CD4-positive, alpha-beta T cell treated with Interleukin-15 for 4 hours (primary cell): ENCODE measurements at regions not wholly inside any gene's neighbourhood (a gene's known extent, or its start where the extent isn't known, plus 50 kb on each side); places are given as distances from the start of the nearest gene placed in this dataset.

Experiments used
- DNase-seq: peaks from one replicate; pipeline ENCODE4 v3.0.0-alpha.2; 2020; ENCODE audit warnings: low spot score

DNA sequence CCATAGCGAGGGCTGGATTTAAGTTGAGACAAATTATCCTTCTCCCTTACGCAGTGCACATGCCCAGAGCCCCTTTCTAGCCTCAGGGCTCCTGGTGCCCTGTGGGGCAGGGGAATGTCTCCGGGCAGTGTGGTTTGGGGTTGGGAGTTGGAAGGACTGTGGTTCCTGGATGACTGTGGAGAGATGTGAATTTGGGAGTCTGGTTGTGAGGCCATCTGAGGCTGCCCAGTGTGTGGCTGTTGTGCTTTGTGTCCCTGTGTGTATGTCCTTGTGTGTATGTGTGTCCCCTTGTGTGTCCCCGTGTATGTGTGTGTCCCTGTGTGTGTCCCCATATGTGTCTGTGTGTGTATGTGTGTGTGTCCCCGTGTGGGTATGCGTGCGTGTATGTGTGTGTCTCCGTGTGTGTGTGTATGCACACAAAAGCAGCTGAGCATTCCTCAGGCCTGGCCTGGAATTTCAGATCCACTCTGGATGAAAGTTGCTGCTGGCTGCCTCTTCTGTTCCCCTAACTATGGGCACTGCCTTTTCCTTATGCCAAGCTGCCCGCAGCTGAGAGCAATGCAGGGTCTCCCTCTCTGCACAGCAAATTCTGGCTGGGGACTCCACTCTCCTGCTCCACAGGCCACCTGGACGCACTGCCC, 65.4 kb downstream of the UBIAD1 start:
- DNase-seq: no peak

DNA sequence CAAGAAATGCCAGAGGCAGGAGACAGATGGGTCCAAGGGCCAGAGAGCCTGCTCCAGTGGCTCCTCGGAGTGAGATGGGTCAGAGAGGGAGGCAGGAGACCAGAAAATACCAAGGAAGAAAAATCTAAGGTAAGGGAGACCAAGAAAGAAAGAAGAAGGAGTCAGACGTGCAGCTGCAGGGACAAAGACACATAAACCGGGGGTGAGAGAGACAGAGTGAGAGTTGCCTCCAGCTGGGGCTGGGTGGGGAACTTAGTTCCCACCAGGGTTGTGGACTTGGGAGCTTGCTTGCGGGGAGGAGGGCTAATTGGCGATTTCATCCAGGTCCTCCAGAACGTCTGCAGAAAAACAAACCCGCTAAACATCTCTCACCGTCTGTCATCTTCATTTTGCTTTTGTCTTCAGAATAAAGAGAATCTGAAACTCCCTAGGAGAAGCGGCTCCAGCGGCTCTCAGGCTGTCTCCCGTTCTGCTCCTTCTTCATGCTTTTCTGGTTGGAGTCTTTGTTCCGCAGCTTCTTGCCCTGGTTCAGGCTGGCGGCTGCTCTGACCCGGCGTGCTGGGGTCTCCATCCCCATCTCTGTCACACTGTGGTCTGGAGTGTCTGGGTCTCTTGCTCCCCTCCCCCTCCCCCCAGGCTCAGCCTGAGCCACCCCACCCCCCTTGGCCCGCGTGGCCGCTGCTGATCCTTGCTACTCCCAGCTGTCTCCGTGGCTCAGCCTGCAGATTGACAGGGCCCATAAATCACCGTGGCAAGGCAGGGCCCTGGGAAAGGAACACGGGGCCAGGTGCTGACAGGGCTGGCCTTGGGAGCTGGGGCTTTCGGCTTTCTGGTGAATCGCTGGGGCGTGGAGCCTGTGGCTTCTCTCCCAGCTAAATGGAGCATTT, 66.6 kb downstream of the UBIAD1 start:
- no peak for DNase-seq

DNA sequence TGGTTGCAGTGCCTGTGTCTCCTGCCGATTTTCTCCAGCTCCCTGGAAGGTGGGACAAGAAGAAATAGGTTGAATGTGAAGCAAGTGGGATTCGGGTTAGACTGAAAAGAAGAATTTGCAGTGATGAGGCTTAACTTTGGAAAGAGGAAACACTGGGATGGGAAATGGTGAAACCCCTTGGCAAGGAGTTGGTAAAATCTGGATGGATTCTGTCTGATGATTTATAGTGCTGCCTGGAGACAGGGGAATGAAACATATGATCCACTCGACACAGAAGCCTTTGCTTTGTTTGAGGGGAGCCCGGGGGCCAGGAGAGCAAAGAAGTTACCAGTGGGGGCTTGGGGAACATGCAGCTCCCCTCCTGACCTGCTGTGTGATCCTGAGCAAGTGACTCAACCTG, 67.2 kb downstream of the UBIAD1 start:
- DNase-seq: no peak

DNA sequence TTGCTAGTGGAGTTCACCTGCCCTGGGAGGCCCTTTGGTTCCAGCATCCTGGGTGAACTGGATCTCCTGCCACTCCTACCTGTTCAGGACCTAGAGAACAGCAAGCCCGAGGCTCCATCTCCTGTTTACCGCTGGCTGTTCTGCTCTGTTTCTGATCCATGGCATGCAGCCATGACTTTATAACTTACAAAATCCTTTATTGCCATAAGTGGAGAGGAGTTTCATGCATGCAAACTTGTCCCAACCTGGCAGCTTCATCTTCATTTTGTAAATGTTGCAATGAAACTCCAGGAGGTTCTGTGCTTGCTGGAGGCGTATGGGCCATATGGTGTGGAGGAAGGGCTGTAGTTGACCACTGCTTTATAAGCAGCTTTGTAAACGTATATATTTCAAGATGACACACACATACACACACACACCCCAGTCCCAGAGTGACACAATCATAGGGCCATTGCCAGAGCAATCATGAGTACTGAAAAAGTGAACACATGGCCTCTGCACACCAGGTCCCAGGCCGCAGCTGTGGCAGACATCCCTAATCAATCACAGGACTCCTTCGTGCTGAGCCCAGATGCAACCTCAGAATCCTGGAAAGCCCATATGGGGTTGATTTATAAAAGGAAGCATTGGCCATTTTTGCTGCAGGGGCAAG, 69.0 kb downstream of the UBIAD1 start:
- DNase-seq: no peak

DNA sequence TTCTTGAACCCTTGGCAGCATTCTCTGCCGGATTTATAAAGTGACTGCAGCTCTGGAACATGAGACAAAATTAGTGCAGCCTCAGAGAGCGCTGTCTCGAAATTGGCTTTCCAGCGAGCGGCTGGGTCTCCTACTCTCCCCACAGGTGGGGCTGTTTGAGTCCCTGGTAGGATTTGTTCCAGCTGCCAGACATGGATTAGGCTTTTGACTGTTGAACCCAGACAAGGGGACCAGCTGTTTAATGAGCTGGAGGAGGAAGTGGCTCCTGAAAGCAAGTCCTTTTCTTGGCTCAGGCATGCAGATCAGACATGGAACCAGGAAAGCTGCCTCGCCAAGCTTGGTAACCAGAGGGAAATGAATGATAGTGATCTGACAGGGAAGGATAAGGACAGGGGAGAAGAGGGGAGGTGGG, 69.6 kb downstream of the UBIAD1 start:
- DNase-seq: no peak

DNA sequence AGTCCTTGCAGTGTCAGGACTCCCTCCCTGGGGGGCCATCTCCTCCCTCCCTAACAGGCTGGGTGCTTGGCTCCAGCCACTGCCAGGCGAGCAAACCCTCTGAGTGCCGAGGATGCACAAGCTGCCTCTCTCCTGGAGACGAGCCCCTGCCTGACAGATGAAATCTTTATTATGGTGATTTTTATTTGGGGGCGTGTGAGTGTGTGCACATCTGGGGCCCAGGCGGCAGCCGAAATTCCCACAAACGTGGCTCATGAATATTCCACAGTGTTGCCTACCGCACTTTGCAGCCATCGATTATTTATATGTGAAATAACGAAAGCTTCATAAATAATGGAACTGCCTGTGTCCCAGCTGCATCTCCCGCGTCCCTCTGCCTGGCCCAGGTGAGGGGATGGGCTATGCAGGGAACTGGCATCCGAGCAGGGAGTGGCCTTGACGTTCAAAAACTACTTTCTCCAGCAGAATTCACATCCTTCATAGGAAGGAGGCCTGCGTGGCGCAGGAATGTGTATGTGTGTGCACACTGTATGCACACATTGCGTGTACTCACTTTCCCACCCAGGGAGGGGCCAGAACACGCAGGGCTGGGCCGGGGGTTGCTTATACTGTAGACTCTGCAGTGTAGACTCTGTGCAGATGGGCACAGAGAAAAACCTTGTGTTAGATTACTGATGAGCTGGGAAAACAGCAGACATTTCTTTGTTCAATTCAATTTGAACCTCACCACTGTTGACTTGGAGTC, 73.1 kb downstream of the UBIAD1 start:
- DNase-seq: no peak

DNA sequence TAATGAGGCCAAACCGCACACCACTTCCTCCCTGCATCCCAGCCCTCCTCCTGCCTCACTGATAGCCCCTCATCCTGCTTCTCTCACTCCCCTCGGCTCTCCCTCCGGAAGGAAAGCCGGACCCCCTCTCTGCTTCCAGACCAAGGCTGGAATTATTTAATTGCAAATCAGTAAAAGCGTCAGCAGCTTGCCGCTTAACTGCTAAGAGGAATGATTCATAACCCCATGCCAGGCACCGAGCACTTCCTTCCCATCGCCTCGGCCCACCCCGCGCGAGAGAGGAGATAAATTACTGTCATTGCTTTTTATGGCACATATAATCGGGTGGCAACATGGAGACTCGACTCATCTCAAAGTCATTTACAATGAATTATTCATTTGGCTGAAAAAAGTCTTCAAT, 77.3 kb downstream of the UBIAD1 start:
- no peak for DNase-seq

DNA sequence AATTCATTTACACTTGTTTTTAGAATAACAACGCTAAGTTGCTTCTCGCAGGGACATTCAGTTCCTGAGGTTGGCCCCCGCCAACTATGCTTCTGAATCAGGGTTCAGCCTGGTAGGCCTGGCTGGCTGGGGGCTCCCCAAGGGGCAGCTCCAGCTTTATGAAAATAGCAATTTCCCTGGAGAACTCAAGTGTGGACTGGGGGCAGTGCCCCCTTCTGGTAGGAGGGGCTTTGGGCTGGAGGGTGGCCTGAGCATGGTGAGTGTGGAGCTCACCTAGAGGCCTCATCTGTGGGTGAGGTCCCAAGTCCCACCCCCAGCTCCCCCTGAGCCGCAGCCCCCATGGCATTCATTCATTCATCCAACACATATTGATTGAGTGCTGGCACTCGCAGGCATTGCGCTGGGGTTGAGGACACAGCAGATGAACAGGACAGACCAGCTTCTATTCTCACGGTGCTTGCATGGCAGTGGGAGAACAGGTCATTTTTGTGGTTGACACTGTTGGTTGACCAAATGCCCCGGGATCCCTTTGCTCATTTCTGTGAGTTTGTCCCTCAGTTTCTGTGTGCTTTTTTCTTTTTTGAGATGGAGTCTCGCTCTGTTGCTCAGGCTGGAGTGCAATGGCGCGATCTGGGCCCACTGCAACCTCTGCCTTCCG, 79.2 kb downstream of the UBIAD1 start:
- no peak for DNase-seq

DNA sequence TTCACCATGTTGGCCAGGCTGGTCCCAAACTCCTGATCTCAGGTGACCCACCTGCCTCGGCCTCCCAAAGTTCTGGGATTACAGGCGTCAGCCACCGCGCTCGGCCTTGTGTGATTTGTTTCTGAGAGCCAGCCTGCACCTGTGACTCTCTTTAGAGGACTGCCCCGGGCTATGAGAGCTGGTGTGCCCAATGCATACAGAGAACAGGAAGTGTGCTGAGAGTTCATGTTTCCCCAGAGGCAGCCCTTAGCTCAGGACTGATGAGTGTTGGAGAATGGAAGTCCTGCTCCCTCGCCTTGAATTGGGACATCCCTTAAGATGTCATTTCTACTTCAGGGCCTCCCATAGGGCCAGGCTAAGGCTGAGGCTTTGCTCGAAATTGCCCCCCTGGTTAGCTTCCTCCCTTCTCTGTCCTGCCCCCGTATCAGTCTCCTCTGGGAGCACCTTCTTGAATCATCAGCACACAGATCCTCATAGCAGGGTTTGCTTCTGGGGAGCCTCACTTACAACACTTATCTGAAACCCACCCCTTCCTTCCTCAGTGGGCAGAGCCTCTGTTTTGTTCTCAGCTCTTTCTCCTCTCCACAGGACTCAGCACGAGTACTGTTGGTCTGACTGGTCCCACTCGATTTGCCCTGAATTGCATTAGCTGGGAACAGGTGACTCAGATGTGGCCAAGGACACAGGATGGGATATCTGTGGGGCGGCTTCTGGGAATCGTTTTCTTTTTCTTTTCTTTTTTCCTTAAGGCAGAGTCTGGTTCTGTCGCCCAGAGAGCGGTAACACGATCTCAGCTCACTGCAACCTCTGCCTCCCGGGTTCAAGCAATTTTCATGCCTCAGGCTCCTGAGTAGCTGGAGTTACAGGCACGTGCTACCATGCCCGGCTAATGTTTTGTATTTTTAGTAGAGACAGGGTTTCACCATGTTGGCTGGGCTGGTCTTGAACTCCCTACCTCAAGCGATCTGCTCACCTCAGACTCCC, 80.1 kb downstream of the UBIAD1 start:
- no peak for DNase-seq

DNA sequence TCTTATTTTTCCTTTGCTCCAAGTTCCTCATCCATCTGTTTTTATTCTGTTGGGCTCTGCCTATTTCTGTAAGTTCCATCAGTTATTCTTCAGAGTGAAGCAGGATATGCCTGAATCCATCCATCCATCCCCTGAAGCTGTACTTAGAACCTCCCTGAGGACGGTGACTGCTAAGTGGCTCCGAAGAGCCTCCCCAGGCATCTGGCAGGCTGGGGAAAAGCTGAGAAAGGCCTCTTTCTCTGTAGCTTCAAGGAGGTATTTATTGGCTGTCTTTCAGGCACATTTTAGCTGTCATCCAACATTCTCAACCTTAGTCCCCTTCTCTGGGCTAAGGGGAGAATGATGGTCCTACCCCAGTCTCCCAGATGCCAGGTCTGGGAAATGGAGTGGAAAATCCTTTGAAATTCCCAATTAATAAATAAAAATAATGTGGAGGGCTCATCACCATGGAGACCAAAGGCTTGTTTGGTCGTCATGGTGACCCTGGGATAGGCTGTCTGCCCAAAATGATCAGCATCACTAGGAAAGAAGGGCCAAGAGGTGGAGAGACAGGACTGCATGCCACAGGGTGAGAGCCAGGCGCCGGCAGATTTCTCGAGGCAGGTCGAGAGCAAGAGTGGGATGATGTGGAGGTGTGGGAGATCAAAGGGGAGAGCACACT, 82.0 kb downstream of the UBIAD1 start:
- DNase-seq: no peak

DNA sequence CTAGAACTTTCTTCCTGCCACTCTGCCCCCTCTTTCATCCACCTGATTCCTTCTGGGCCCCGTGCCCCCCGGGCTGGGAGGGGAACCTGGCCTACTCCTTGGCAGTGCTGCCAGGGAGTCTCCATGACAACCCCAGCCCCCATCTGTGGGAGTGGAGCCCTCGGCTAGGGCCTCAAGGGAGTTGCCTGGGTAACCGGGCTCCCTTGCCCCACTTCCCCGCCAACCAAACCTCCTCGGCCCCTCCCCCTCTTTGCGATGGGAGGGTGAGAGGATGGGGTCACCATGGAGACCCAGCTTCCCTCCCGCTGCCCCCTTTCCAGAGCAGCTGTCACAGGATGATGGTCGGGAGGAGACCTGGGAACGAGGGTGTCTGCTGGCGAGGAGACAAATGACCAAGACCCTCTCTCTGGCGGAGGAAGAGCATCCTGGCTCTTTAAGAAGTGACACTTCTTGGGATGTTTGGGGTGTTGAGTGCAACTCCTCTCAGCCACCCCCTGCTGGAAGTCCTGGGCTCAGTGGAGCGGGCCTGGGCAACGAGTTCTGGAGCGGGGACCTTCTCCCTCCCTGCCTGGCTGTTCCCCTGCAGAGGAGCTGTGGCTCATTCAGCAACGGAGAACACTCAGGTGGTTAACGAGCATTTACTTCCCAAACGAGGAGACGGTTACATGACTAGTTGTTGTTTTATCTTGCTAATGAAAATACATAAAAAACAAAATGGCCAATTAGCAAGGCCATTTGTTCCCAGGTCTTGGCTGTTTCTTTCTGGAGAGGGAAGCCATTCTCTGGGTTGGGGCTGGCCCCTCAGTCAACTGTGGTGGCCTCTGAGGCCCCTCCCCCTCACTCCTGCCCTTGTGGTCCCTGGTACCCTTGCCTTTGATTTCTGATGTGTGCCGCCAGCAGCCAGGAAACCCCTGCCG, 82.8 kb downstream of the UBIAD1 start:
- no peak for DNase-seq

DNA sequence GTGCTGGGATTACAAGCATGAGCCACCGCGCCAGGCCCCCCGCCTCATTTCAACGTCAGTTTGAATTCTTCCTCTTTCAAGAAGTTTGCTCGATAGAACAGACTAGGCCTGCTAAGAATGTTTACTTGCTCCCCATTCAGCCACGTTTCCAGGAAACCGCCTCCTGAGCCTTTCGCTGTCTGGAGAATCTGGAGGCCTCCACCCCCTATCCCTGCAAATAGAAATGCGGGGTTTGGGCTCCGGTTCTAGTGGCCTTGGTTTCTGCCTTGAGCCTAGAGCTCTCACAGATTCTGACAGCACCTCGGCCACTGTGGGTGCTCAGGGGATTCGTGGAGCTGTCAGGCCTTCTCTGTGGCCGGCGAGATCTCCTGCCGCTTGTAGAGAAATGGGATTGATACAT, 84.3 kb downstream of the UBIAD1 start:
- no peak for DNase-seq

DNA sequence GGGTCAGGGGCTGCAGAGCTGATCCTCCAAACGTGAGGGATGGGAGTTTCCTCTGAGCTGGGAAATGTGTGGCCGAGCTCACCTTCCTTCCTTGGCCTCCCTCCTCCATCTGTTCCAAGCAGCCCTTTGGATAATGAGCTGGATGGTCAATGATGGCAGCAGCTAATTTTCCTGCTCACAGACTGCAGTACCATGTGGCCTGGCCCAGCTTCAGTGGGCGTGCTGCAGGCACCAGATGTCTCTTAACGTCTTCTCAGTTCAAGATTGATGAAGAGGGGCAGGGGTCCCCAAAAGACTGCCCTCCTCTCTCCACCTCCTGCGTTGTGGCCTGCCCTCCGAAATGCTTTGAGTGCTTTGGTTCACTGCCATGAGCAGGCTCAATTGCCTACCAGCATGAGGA, 86.0 kb downstream of the UBIAD1 start:
- no peak for DNase-seq

DNA sequence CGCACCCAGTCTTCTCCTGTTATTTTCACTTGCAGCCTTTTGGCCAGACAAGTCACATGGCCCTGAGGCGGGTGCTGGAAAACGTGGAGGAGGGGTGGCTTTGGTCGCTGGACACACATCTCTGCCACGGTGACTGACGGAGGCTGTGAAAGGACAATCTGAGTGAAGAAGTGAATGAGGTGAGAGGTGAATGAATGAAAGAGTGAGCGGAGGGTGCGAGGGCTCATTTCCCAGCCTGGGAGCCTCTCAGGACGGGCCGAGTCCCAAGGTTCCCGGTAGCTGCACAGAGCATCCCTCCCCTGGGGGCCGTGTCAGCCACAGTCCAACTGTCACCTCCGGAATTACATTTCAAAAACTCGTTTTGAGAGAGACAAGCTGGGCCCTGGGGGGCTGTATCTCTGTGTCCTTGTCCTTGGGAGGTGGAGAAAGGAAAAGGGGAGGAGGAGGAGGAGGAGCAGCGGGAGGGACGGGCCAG, 89.6 kb downstream of the UBIAD1 start:
- no peak for DNase-seq

DNA sequence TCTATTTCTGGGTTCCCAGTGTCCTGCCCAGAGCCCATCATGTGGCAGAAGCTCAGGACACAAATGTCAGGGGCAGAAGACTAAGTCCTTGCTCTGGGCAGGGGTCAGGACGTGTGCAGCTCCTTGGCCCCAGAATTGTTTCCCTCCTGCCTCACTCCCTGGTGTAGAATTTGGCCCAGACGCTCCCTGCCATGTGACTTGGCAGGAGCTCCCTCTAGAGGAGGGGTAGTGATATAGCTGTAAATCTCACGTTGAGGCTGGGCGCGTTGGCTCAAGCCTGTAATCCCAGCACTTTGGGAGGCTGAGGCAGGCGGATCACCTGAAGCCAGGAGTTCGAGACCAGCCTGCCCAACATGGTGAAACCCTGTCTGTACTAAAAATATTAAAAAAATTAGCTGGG, 91.2 kb downstream of the UBIAD1 start:
- DNase-seq: no peak

DNA sequence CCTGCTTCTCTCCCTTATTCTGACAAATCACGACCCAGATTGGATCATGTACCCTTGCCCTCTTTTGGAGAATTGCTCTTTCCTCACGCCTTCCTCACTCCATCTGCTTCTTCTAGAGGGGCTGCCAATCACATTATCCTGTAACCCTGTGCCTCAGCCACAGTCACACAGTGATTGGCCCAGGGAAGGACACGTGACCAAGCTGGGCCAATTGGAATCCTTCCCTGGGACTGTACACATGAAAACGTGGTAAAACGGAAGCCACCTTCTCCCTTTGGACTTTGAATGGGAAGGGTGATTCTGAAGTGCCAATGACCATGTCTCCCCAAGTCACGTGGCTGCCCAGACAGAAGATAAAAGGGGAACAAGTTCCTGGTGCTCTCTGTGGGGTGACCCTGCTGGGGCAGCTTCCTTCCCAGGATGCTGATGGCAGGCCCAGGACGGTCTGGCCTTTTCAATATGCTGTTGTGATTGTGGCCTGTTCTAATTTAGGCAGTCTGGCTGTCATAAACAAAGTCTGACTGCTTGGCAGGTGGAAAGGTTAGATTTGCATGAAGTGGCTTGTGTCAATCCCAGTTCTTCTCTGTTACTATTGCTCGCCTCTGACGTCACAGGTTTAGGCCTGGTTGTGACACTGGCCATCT, 92.9 kb downstream of the UBIAD1 start:
- DNase-seq: no peak

DNA sequence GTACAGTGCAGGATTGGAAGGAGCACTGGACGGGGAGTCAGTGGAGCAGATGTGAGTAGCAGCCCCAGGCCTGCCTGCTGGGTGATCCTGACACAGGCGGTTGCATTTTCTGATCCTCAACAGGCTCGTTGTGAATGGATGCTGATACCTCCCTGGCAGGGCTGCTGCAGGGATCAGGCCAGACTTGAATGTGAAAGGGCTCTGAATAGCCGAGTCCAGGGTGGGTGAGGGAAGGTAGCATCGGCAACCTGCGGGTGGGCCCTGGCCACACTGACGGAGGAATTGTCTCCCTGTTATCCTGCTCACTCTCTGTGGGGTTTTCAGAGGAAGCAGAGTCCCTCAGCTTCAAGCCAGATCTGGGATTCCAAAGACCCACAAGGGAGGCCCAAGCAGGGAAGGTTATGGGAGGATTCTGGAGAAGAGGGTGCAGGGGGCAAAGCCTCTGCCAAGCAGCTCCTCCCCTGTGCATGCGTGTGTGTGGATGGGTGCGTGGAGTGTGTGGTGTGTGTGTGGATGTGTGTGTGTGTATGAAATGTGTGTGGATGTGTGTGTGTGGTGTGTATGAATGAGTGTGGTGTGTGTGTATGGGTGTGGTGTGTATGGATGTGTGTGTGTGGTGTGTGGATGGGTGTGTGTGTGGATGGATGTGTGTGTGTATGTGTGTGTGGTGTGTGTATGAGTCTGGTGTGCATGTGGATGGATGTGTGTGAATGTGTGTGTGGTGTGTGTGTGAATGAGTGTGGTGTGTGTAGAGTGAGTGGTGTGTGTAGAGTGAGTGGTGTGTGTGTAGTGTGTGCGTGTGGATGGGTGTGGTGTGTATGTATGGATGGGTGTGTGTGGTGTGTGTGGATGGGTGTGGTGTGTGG, 100.3 kb downstream of the UBIAD1 start:
- DNase-seq: no peak
